CD4-positive, alpha-beta T cell treated with Interleukin-15 for 4 hours (primary cell): ENCODE measurements at regions not wholly inside any gene's neighbourhood (a gene's known extent, or its start where the extent isn't known, plus 50 kb on each side); places are given as distances from the start of the nearest gene placed in this dataset.

ENCODE experiments used
- DNase-seq: peaks from one replicate; pipeline ENCODE4 v3.0.0-alpha.2; 2020; ENCODE audit warnings: low spot score

GRCh38 chr5:103428411-103428871 lies 134.1 kb downstream of the NUDT12 start:
- no peak for DNase-seq

GRCh38 chr5:103427326-103427725 lies 135.3 kb downstream of the NUDT12 start:
- no peak for DNase-seq

- no peak for DNase-seq
These were observed 136.7 kb downstream of the NUDT12 start for GRCh38 chr5:103425686-103426454.

GRCh38 chr5:103424453-103425205 lies 138.0 kb downstream of the NUDT12 start:
- no peak for DNase-seq

GRCh38 chr5:103424026-103424425 lies 138.6 kb downstream of the NUDT12 start:
- no peak for DNase-seq

- no peak for DNase-seq
These were observed 139.8 kb downstream of the NUDT12 start for GRCh38 chr5:103422756-103423155.

GRCh38 chr5:103414604-103415003 lies 148.0 kb downstream of the NUDT12 start:
- DNase-seq = no peak

- no peak for DNase-seq
These were observed 150.9 kb downstream of the NUDT12 start for GRCh38 chr5:103411711-103412110.

GRCh38 chr5:103410172-103410571 lies 151.6 kb downstream of the MACIR start:
- DNase-seq = no peak

- DNase-seq = no peak
These were observed 150.6 kb downstream of the MACIR start for GRCh38 chr5:103409013-103409670.

GRCh38 chr5:103408408-103408807 lies 149.8 kb downstream of the MACIR start:
- no peak for DNase-seq

- DNase-seq = no peak
These were observed 148.8 kb downstream of the MACIR start for GRCh38 chr5:103407402-103407801.

GRCh38 chr5:103404483-103404882 lies 145.9 kb downstream of the MACIR start:
- no peak for DNase-seq

GRCh38 chr5:103402851-103403250 lies 144.3 kb downstream of the MACIR start:
- no peak for DNase-seq

- no peak for DNase-seq
These were observed 139.4 kb downstream of the MACIR start for GRCh38 chr5:103397739-103398581.

GRCh38 chr5:103394676-103395075 lies 136.1 kb downstream of the MACIR start:
- DNase-seq = no peak

- no peak for DNase-seq
These were observed 134.7 kb downstream of the MACIR start for GRCh38 chr5:103393101-103393754.

GRCh38 chr5:103391659-103392058 lies 133.1 kb downstream of the MACIR start:
- no peak for DNase-seq

GRCh38 chr5:103389846-103390245 lies 131.3 kb downstream of the MACIR start:
- DNase-seq = no peak

GRCh38 chr5:103389357-103389756 lies 130.8 kb downstream of the MACIR start:
- DNase-seq = no peak

GRCh38 chr5:103385722-103386121 lies 127.2 kb downstream of the MACIR start:
- DNase-seq = no peak
